ENCODE measurements at regions not wholly inside any gene's neighbourhood (a gene's known extent, or its start where the extent isn't known, plus 50 kb on each side); places are given as distances from the start of the nearest gene placed in this dataset.

- DNase-seq = no peak
Observed at GRCh38 chr14:87217023-87217422, 776.0 kb downstream of the GALC start.

GRCh38 chr14:87214558-87214957 is 778.4 kb downstream of the GALC start:
- DNase-seq = no peak

GRCh38 chr14:87207756-87208155 is 785.2 kb downstream of the GALC start:
- no peak for DNase-seq

- DNase-seq = no peak
Observed at GRCh38 chr14:87205811-87206210, 787.2 kb downstream of the GALC start.

GRCh38 chr14:87203346-87203745 is 789.6 kb downstream of the GALC start:
- no peak for DNase-seq

- DNase-seq = no peak
Observed at GRCh38 chr14:87199381-87199780, 793.6 kb downstream of the GALC start.

- DNase-seq = no peak
Observed at GRCh38 chr14:87196436-87196835, 796.5 kb downstream of the GALC start.

GRCh38 chr14:87187786-87188185 is 805.2 kb downstream of the GALC start:
- no peak for DNase-seq

GRCh38 chr14:87186737-87187136 is 806.2 kb downstream of the GALC start:
- no peak for DNase-seq

GRCh38 chr14:87185961-87186560 is 806.9 kb downstream of the GALC start:
- no peak for DNase-seq

GRCh38 chr14:87184180-87184579 is 808.8 kb downstream of the GALC start:
- DNase-seq = no peak

GRCh38 chr14:87181288-87181687 is 811.7 kb downstream of the GALC start:
- DNase-seq = no peak

- no peak for DNase-seq
Observed at GRCh38 chr14:87179936-87180335, 813.0 kb downstream of the GALC start.

GRCh38 chr14:87178277-87178676 is 814.7 kb downstream of the GALC start:
- DNase-seq = no peak

GRCh38 chr14:87175175-87175574 is 817.8 kb downstream of the GALC start:
- no peak for DNase-seq

GRCh38 chr14:87171141-87171540 is 821.8 kb downstream of the GALC start:
- DNase-seq = no peak

GRCh38 chr14:87170179-87170578 is 822.8 kb downstream of the GALC start:
- DNase-seq = no peak

GRCh38 chr14:87169362-87169761 is 823.6 kb downstream of the GALC start:
- no peak for DNase-seq

GRCh38 chr14:87161502-87161901 is 831.5 kb downstream of the GALC start:
- DNase-seq = no peak

GRCh38 chr14:87160989-87161388 is 832.0 kb downstream of the GALC start:
- no peak for DNase-seq

GRCh38 chr14:87158283-87158682 is 834.7 kb downstream of the GALC start:
- no peak for DNase-seq

GRCh38 chr14:87156878-87157277 is 836.1 kb downstream of the GALC start:
- no peak for DNase-seq

GRCh38 chr14:87155856-87156488 is 837.0 kb downstream of the GALC start:
- DNase-seq = no peak

GRCh38 chr14:87153901-87154300 is 839.1 kb downstream of the GALC start:
- no peak for DNase-seq

- no peak for DNase-seq
Observed at GRCh38 chr14:87153391-87153790, 839.6 kb downstream of the GALC start.

All from activated gamma-delta T cell treated with Interleukin-2 at 50 U/mL for 16 hours (primary cell).